ENCODE measurements at regions not wholly inside any gene's neighbourhood (a gene's known extent, or its start where the extent isn't known, plus 50 kb on each side); places are given as distances from the start of the nearest gene placed in this dataset.

- TF ChIP-seq ARID4B (CRISPR knock-in tag; IDR thresholded peaks at IDR 0.05; ENCODE audit: borderline replicate concordance) (no peak), ZNF121 (CRISPR knock-in tag; IDR thresholded peaks at IDR 0.05) (no peak), NR3C1 (CRISPR knock-in tag; conservative IDR thresholded peaks at IDR 0.05; ENCODE audit: low read depth) (no peak), SOX15 (CRISPR knock-in tag; IDR thresholded peaks at IDR 0.05) (no peak), NR2C2 (CRISPR knock-in tag; IDR thresholded peaks at IDR 0.05) (no peak)
- TF ChIP-seq, protein P1, sequence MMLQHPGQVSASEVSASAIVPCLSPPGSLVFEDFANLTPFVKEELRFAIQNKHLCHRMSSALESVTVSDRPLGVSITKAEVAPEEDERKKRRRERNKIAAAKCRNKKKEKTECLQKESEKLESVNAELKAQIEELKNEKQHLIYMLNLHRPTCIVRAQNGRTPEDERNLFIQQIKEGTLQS (CRISPR knock-in tag; conservative IDR thresholded peaks at IDR 0.05) = no peak
- TF ChIP-seq, protein P2, sequence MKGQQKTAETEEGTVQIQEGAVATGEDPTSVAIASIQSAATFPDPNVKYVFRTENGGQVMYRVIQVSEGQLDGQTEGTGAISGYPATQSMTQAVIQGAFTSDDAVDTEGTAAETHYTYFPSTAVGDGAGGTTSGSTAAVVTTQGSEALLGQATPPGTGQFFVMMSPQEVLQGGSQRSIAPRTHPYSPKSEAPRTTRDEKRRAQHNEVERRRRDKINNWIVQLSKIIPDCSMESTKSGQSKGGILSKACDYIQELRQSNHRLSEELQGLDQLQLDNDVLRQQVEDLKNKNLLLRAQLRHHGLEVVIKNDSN (CRISPR knock-in tag; IDR thresholded peaks at IDR 0.05) = no peak
Observed at GRCh38 chr15:31193291-31193690, 91.8 kb upstream of the TRPM1 start (continued).

- Mint-ChIP-seq H3K27me3 (ENCODE audit: low read depth) (no peaks in the 10 kb centered on the region; the same call in 1 of the 2 replicates), H3K36me3 (no peaks in the 10 kb centered on the region; the same call in 1 of the 2 replicates), H3K27ac (no peak overlapping the region), H3K4me1 (peaks cover 14% of the 10 kb centered on the region), H3K9me3 (peaks cover 10% of the 10 kb centered on the region), H3K4me3 (no peak overlapping the region)
- ChIA-PET CTCF (no interaction called here), POLR2A (no interaction called here)
- no peak for DNase-seq (ENCODE audit: low spot score)
- no peak for ATAC-seq
- TF ChIP-seq PRDM15 (CRISPR knock-in tag; IDR thresholded peaks at IDR 0.05) (no peak), ZNF232 (CRISPR knock-in tag; IDR thresholded peaks at IDR 0.05) (no peak), ETV6 (CRISPR knock-in tag; IDR thresholded peaks at IDR 0.05) (no peak), SMAD4 (CRISPR knock-in tag; IDR thresholded peaks at IDR 0.05) (no peak), PRRX2 (CRISPR knock-in tag; IDR thresholded peaks at IDR 0.05) (no peak), ERG (CRISPR knock-in tag; IDR thresholded peaks at IDR 0.05) (no peak), HMGA2 (CRISPR knock-in tag; IDR thresholded peaks at IDR 0.05) (no peak), E2F5 (CRISPR knock-in tag; IDR thresholded peaks at IDR 0.05) (no peak), FOXJ3 (CRISPR knock-in tag; IDR thresholded peaks at IDR 0.05; ENCODE audit: borderline replicate concordance) (no peak)
- TF ChIP-seq, protein P3, sequence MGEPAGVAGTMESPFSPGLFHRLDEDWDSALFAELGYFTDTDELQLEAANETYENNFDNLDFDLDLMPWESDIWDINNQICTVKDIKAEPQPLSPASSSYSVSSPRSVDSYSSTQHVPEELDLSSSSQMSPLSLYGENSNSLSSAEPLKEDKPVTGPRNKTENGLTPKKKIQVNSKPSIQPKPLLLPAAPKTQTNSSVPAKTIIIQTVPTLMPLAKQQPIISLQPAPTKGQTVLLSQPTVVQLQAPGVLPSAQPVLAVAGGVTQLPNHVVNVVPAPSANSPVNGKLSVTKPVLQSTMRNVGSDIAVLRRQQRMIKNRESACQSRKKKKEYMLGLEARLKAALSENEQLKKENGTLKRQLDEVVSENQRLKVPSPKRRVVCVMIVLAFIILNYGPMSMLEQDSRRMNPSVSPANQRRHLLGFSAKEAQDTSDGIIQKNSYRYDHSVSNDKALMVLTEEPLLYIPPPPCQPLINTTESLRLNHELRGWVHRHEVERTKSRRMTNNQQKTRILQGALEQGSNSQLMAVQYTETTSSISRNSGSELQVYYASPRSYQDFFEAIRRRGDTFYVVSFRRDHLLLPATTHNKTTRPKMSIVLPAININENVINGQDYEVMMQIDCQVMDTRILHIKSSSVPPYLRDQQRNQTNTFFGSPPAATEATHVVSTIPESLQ (CRISPR knock-in tag; IDR thresholded peaks at IDR 0.05) = no peak
- TF ChIP-seq, protein P4, sequence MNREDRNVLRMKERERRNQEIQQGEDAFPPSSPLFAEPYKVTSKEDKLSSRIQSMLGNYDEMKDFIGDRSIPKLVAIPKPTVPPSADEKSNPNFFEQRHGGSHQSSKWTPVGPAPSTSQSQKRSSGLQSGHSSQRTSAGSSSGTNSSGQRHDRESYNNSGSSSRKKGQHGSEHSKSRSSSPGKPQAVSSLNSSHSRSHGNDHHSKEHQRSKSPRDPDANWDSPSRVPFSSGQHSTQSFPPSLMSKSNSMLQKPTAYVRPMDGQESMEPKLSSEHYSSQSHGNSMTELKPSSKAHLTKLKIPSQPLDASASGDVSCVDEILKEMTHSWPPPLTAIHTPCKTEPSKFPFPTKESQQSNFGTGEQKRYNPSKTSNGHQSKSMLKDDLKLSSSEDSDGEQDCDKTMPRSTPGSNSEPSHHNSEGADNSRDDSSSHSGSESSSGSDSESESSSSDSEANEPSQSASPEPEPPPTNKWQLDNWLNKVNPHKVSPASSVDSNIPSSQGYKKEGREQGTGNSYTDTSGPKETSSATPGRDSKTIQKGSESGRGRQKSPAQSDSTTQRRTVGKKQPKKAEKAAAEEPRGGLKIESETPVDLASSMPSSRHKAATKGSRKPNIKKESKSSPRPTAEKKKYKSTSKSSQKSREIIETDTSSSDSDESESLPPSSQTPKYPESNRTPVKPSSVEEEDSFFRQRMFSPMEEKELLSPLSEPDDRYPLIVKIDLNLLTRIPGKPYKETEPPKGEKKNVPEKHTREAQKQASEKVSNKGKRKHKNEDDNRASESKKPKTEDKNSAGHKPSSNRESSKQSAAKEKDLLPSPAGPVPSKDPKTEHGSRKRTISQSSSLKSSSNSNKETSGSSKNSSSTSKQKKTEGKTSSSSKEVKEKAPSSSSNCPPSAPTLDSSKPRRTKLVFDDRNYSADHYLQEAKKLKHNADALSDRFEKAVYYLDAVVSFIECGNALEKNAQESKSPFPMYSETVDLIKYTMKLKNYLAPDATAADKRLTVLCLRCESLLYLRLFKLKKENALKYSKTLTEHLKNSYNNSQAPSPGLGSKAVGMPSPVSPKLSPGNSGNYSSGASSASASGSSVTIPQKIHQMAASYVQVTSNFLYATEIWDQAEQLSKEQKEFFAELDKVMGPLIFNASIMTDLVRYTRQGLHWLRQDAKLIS (CRISPR knock-in tag; IDR thresholded peaks at IDR 0.05; ENCODE audit: borderline replicate concordance) = no peak
Observed at GRCh38 chr15:31195871-31196270, 94.3 kb upstream of the TRPM1 start.

All from WTC11 (cell line).